Thoracic aorta (tissue), 2 donors: ENCODE measurements at regions not wholly inside any gene's neighbourhood (a gene's known extent, or its start where the extent isn't known, plus 50 kb on each side); places are given as distances from the start of the nearest gene placed in this dataset.

ENCODE experiments used
- ATAC-seq: fragments of 150-250 bp; one replicate; pipeline ENCODE4 v1.8.0; 2017; ENCODE audit warnings: low read depth; ENCODE audit not compliant: insufficient number of reproducible peaks, low FRiP score
- DNase-seq: peaks from one replicate; pipeline ENCODE4 v3.0.0-alpha.2; 2020; ENCODE audit warnings: low spot score
- H3K27ac ChIP-seq, 2 donors: fragments of 200-600 bp; sonication (generic); 1 replicate in 1 of 2; 2 replicates in 1 of 2; pipeline ENCODE4 v1.5.1; 2016; ENCODE audit warnings: mild to moderate bottlenecking in 2 of 2, moderate library complexity in 2 of 2
- H3K27me3 ChIP-seq: fragments of 200-600 bp; sonication (generic); replicated peaks from 2 replicates; pipeline ENCODE4 v1.6.0; 2016; ENCODE audit warnings: mild to moderate bottlenecking; ENCODE audit not compliant: insufficient read depth
- H3K36me3 ChIP-seq: fragments of 200-600 bp; sonication (generic); one replicate; pipeline ENCODE4 v1.5.1; 2016
- H3K4me1 ChIP-seq, 2 donors: fragments of 200-600 bp; sonication (generic); 1 replicate in 1 of 2; 2 replicates in 1 of 2; pipeline versions ENCODE4 v1.5.1 to v1.6.0; 2016; ENCODE audit warnings: low read depth in 2 of 2, mild to moderate bottlenecking in 1 of 2; ENCODE audit not compliant: control insufficient read depth in 1 of 2
- H3K4me3 ChIP-seq: fragments of 200-600 bp; sonication (generic); 2 replicates; pipeline ENCODE4 v1.5.1; 2016; ENCODE audit warnings: mild to moderate bottlenecking
- H3K9me3 ChIP-seq: fragments of 200-600 bp; sonication (generic); 2 replicates; pipeline ENCODE4 v1.5.1; 2016
- TF ChIP-seq, protein P1 (sequence below): fragments of 200-600 bp; sonication (generic); IDR thresholded peaks from one replicate; pipeline ENCODE4 v1.5.1; 2019; ENCODE audit warnings: antibody characterized with exemption

DNA sequence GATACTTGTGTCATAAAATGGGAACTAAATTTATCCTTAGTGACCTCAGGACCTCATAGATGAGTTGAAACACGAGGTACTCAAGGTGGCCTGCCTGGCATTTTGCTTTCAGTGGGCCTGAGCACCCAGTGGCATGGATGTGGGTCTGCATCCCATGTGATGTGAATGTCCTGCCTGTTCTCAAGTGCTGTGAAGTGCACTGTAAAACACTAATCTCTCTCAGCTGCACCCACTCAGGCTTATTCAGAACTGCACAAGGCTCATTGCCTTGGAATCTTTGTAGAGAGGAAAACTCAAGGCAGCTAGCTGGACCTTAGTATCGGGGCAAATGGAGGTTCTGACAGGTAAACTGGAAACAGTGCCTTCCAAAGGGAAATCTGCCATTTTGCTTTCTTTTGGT, 767.0 kb downstream of the TUSC7 start:
- no peak for ATAC-seq
- H3K27me3 ChIP-seq, result no peaks in the 10 kb centered on the region
- TF ChIP-seq, protein P1, sequence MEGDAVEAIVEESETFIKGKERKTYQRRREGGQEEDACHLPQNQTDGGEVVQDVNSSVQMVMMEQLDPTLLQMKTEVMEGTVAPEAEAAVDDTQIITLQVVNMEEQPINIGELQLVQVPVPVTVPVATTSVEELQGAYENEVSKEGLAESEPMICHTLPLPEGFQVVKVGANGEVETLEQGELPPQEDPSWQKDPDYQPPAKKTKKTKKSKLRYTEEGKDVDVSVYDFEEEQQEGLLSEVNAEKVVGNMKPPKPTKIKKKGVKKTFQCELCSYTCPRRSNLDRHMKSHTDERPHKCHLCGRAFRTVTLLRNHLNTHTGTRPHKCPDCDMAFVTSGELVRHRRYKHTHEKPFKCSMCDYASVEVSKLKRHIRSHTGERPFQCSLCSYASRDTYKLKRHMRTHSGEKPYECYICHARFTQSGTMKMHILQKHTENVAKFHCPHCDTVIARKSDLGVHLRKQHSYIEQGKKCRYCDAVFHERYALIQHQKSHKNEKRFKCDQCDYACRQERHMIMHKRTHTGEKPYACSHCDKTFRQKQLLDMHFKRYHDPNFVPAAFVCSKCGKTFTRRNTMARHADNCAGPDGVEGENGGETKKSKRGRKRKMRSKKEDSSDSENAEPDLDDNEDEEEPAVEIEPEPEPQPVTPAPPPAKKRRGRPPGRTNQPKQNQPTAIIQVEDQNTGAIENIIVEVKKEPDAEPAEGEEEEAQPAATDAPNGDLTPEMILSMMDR, result no peak

DNA sequence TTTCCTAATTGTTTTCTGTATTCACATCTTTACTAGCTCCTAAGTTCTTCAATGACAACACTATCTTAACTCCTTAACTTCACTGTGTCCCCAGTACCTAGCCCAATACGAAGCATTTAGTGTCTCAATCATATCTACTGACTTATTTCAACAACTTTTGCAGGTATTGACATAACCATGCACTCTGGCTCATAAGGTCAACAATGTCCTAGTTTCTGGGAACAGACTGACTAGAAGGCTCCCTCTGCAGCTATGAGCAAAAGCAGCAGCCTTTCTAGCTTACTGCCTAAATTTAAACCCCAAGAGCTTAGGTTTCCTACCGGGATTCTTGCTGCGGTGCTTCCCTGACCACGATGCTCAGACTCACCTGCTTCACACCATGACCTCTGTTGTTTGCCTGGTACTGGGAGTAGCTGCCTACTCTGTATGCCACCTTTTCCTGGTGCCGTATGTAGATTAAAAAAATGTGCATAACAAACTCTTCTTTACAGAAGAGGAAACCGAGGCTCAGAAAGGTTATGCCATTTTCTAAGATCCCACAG, 767.7 kb downstream of the TUSC7 start:
- Histone ChIP-seq H3K36me3 (no peaks in the 10 kb centered on the region), H3K27ac (no peak overlapping the region), H3K4me3 (no peak overlapping the region), H3K4me1 (no peaks in the 10 kb centered on the region), H3K9me3 (no peaks in the 10 kb centered on the region), H3K27me3 (no peaks in the 10 kb centered on the region)
- no peak for DNase-seq
- TF ChIP-seq, protein P1, result no peak
- ATAC-seq, result no peak

More for the DNA sequence above, 767.0 kb downstream of the TUSC7 start:
- H3K27ac ChIP-seq, result no peak overlapping the region
- no peaks in the 10 kb centered on the region for H3K4me1 ChIP-seq
- H3K36me3 ChIP-seq, result no peaks in the 10 kb centered on the region
- DNase-seq, result no peak
- H3K9me3 ChIP-seq, result no peaks in the 10 kb centered on the region
- no peak overlapping the region for H3K4me3 ChIP-seq

DNA sequence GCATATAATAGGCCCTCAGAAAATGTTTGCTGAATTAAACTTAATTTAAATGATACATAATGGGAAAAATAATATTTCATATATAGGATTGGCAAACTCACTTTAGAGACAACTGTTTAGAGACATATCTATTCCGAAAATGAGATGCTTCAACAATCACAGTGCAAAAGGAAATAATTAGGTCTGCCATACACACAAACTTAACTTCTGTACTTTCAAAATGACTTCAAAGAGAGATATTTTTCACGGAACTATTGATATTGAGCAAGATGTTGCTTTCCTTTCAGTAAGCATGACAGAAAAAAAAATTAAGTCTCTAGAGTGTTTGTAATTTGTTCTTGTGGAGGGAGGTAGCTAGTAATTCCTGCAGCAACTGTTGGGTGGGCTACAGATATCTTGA, 769.5 kb downstream of the TUSC7 start:
- Histone ChIP-seq H3K9me3 (no peaks in the 10 kb centered on the region), H3K27me3 (no peaks in the 10 kb centered on the region), H3K4me1 (no peaks in the 10 kb centered on the region), H3K4me3 (no peak overlapping the region), H3K27ac (no peak overlapping the region), H3K36me3 (no peaks in the 10 kb centered on the region)
- TF ChIP-seq, protein P1, result no peak
- ATAC-seq, result no peak
- DNase-seq, result no peak

DNA sequence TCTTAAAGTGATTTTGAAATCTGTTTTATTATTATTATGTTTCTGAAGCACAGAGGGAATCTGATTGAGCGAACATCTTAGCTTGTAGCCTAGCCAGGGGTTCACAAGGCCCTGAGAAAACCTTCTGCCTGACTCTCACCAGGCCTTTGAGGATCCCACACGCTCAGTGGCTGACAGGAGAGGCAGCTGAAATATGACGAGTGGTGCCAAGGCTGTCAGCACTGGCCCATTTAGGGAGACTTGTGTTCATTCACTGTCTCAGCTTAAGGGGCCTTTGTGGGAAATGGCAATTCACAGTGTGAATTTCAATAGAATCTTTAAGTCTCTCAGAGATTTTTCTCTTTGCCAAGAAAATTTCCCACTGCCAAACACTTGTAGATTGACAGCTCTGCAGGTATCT, 770.9 kb downstream of the TUSC7 start:
- ATAC-seq, result no peak

DNA sequence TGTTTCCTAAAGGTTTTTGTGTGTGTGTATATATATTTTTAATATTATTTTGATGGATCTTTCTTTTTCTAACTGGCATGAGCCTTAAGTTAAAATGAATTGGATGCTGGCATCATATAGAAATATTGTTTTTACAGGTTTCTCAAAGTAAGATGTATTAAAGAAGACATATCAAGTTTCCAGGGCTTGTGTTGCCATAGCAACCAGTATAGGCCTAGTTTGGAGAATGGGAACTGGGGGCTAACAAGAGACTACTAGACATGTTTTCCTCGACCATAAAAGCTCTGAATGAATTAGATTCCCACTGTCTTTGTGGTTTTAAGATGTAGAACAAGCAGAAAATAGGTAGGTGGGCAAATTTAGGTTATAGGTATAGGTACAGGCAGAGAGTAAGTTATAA, 771.4 kb downstream of the TUSC7 start:
- TF ChIP-seq, protein P1, result no peak

More for the DNA sequence above, 770.9 kb downstream of the TUSC7 start:
- Histone ChIP-seq H3K4me3 (no peak overlapping the region), H3K9me3 (no peaks in the 10 kb centered on the region), H3K27me3 (no peaks in the 10 kb centered on the region), H3K4me1 (no peaks in the 10 kb centered on the region), H3K27ac (no peak overlapping the region), H3K36me3 (no peaks in the 10 kb centered on the region)
- no peak for DNase-seq
- TF ChIP-seq, protein P1, result no peak

More for the DNA sequence above, 771.4 kb downstream of the TUSC7 start:
- Histone ChIP-seq H3K9me3 (no peaks in the 10 kb centered on the region), H3K27me3 (no peaks in the 10 kb centered on the region), H3K4me3 (no peak overlapping the region), H3K4me1 (no peaks in the 10 kb centered on the region), H3K27ac (no peak overlapping the region), H3K36me3 (no peaks in the 10 kb centered on the region)
- no peak for DNase-seq
- ATAC-seq, result no peak
